Neural progenitor cell (in vitro differentiated cells): ENCODE measurements at regions not wholly inside any gene's neighbourhood (a gene's known extent, or its start where the extent isn't known, plus 50 kb on each side); places are given as distances from the start of the nearest gene placed in this dataset.

ENCODE experiments used
- DNase-seq: peaks from one replicate; pipeline ENCODE4 v3.0.0-alpha.2; 2016; ENCODE audit warnings: low spot score
- H2AFZ ChIP-seq: fragments of 200-600 bp; sonication (generic); replicated peaks from 2 replicates; pipeline ENCODE4 v1.6.1; 2016; ENCODE audit warnings: antibody characterized with exemption
- H3F3A ChIP-seq: fragments of 200-600 bp; sonication (generic); 2 replicates; pipeline ENCODE4 v1.6.1; 2016; ENCODE audit warnings: antibody characterized with exemption, low read depth
- H3K27ac ChIP-seq: fragments of 200-600 bp; sonication (generic); 2 replicates; pipeline ENCODE4 v1.5.1; 2016; ENCODE audit warnings: mild to moderate bottlenecking
- H3K27me3 ChIP-seq: fragments of 200-600 bp; sonication (generic); 2 replicates; pipeline ENCODE4 v1.6.1; 2016; ENCODE audit warnings: mild to moderate bottlenecking, moderate library complexity
- H3K36me3 ChIP-seq: fragments of 200-600 bp; sonication (generic); 2 replicates; pipeline ENCODE4 v1.5.1; 2016
- H3K4me1 ChIP-seq: fragments of 200-600 bp; sonication (generic); 2 replicates; pipeline ENCODE4 v1.6.1; 2016; ENCODE audit warnings: mixed run types
- H3K4me2 ChIP-seq: fragments of 200-600 bp; sonication (generic); 2 replicates; pipeline ENCODE4 v1.6.1; 2016
- H3K4me3 ChIP-seq: fragments of 200-600 bp; sonication (generic); 2 replicates; pipeline ENCODE4 v1.5.1; 2016
- H3K79me2 ChIP-seq: fragments of 200-600 bp; sonication (generic); 2 replicates; pipeline ENCODE4 v1.6.1; 2016; ENCODE audit warnings: low read depth
- H3K9ac ChIP-seq: fragments of 200-600 bp; sonication (generic); 2 replicates; pipeline ENCODE4 v1.6.1; 2016
- H3K9me3 ChIP-seq: fragments of 200-600 bp; sonication (generic); 2 replicates; pipeline ENCODE4 v1.5.1; 2016; ENCODE audit warnings: low read depth
- H4K20me1 ChIP-seq: fragments of 200-600 bp; sonication (generic); 2 replicates; pipeline ENCODE4 v1.6.1; 2016; ENCODE audit warnings: low read depth
- H3K27ac Mint-ChIP-seq: 3 replicates; pipeline ENCODE4 v1.8.0; 2021; ENCODE audit warnings: mixed read lengths
- H3K27me3 Mint-ChIP-seq: 2 replicates; pipeline ENCODE4 v1.8.0; 2022; ENCODE audit warnings: low read depth, mild to moderate bottlenecking, inconsistent platforms, moderate library complexity, mixed read lengths; ENCODE audit not compliant: insufficient read depth
- H3K36me3 Mint-ChIP-seq: 3 replicates; pipeline ENCODE4 v1.8.0; 2021; ENCODE audit warnings: mixed read lengths
- H3K4me1 Mint-ChIP-seq: 3 replicates; pipeline ENCODE4 v1.8.0; 2021; ENCODE audit warnings: mixed read lengths
- H3K4me3 Mint-ChIP-seq: 3 replicates; pipeline ENCODE4 v1.8.0; 2021; ENCODE audit warnings: mild to moderate bottlenecking, moderate library complexity, mixed read lengths
- H3K9me3 Mint-ChIP-seq: 3 replicates; pipeline ENCODE4 v1.8.0; 2020; ENCODE audit warnings: mixed read lengths
- CTCF ChIP-seq: fragments of 200-600 bp; sonication (generic); IDR thresholded peaks from 2 replicates; pipeline ENCODE4 v1.5.1; 2017; ENCODE audit warnings: antibody characterized with exemption, mild to moderate bottlenecking
- EZH2 ChIP-seq: fragments of 200-600 bp; sonication (generic); IDR thresholded peaks from 2 replicates; pipeline ENCODE4 v1.6.1; 2017; ENCODE audit warnings: antibody characterized with exemption, mild to moderate bottlenecking, moderate library complexity
- EZH2phosphoT487 ChIP-seq: fragments of 200-600 bp; sonication (generic); IDR thresholded peaks from 2 replicates; pipeline ENCODE4 v1.6.1; 2017; ENCODE audit warnings: antibody characterized with exemption

DNA sequence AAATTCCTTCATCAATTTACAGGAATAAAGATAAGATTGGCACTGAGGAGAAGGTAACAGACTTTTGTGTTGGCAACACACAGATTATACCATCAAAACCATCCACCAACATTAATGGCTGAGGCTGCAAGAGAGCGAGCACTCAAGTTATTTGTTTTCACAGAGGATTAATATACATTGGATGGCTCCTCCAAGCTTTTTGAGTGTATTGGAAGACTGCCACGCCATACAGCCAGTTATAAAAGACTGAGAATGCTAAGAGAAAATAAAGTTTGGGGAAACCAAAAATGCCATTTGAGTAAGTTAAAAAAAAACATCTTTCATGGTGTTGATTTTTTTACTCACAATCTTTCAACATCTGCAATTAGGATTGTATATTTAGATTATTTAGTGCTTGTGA is 973.8 kb upstream of the SLC35B3 start:
- peaks cover 9% of the 10 kb centered on the region for H3K4me1 Mint-ChIP-seq
- H3K4me3 ChIP-seq = no peak overlapping the region
- no peaks in the 10 kb centered on the region for H4K20me1 ChIP-seq
- TF ChIP-seq EZH2phosphoT487 = no peak
- TF ChIP-seq EZH2 = no peak
- no peak for TF ChIP-seq CTCF
- no peak overlapping the region for H3K27ac Mint-ChIP-seq
- H3K9me3 ChIP-seq = no peaks in the 10 kb centered on the region
- H3K27me3 ChIP-seq = no peaks in the 10 kb centered on the region
- H3F3A ChIP-seq = no peaks in the 10 kb centered on the region
- peaks cover 2% of the 10 kb centered on the region for H3K27me3 Mint-ChIP-seq
- no peaks in the 10 kb centered on the region for H3K4me1 ChIP-seq
- H2AFZ ChIP-seq = no peak overlapping the region
- no peaks in the 10 kb centered on the region for H3K79me2 ChIP-seq
- H3K27ac ChIP-seq = no peak overlapping the region
- H3K9ac ChIP-seq = no peak overlapping the region
- H3K9me3 Mint-ChIP-seq = no peaks in the 10 kb centered on the region
- no peak for DNase-seq
- no peaks in the 10 kb centered on the region for H3K36me3 Mint-ChIP-seq
- H3K36me3 ChIP-seq = no peaks in the 10 kb centered on the region
- no peak overlapping the region for H3K4me3 Mint-ChIP-seq
- H3K4me2 ChIP-seq = no peak overlapping the region

GRCh38 chr6:9408402-9409117 is 973.2 kb upstream of the SLC35B3 start:
- DNase-seq = no peak
- no peaks in the 10 kb centered on the region for H3K9me3 Mint-ChIP-seq
- Histone ChIP-seq H3K9me3 (no peaks in the 10 kb centered on the region), H4K20me1 (no peaks in the 10 kb centered on the region), H3K36me3 (no peaks in the 10 kb centered on the region), H3K79me2 (no peaks in the 10 kb centered on the region), H3K27ac (no peak overlapping the region), H3K4me2 (no peak overlapping the region), H3K4me3 (no peak overlapping the region), H3K9ac (no peak overlapping the region), H3F3A (no peaks in the 10 kb centered on the region), H3K27me3 (no peaks in the 10 kb centered on the region), H2AFZ (no peak overlapping the region), H3K4me1 (no peaks in the 10 kb centered on the region)
- peaks cover 12% of the 10 kb centered on the region for H3K4me1 Mint-ChIP-seq
- H3K36me3 Mint-ChIP-seq = no peaks in the 10 kb centered on the region
- H3K4me3 Mint-ChIP-seq = no peak overlapping the region
- no peak for TF ChIP-seq CTCF
- TF ChIP-seq EZH2 = no peak
- TF ChIP-seq EZH2phosphoT487 = no peak
- peaks cover 2% of the 10 kb centered on the region for H3K27me3 Mint-ChIP-seq
- H3K27ac Mint-ChIP-seq = no peak overlapping the region

DNA sequence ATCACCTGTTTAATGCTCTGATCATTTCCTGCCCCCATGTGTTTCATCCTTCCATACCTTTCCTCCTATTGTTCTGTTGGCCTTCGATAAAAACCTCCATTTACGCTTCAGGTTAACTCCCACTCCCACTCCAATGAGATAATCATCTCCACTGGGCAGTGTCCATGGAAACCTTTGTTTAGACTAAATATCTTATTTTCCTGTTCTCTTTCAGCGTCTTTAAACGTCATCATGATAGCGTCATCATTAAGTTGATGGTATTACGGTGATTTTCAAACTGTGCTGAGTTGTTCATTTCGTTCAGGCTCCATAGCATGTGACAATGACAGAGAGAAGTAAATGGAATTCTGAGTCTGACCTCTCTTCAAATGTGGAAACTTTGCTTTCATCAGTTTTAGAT is 970.5 kb upstream of the SLC35B3 start:
- Histone ChIP-seq H3K27ac (no peak overlapping the region), H2AFZ (no peak overlapping the region), H3F3A (no peaks in the 10 kb centered on the region), H3K4me3 (no peak overlapping the region), H3K36me3 (no peaks in the 10 kb centered on the region), H3K4me1 (no peaks in the 10 kb centered on the region), H3K27me3 (no peaks in the 10 kb centered on the region), H3K4me2 (no peak overlapping the region), H3K9ac (no peak overlapping the region), H3K9me3 (no peaks in the 10 kb centered on the region), H4K20me1 (no peaks in the 10 kb centered on the region), H3K79me2 (no peaks in the 10 kb centered on the region)
- peaks cover 2% of the 10 kb centered on the region for H3K27me3 Mint-ChIP-seq
- H3K9me3 Mint-ChIP-seq = no peaks in the 10 kb centered on the region
- peaks cover 12% of the 10 kb centered on the region for H3K4me1 Mint-ChIP-seq
- H3K4me3 Mint-ChIP-seq = no peak overlapping the region
- no peaks in the 10 kb centered on the region for H3K36me3 Mint-ChIP-seq
- no peak overlapping the region for H3K27ac Mint-ChIP-seq
- no peak for DNase-seq
- TF ChIP-seq CTCF (no peak), EZH2 (no peak), EZH2phosphoT487 (no peak)
